ENCODE measurements at regions not wholly inside any gene's neighbourhood (a gene's known extent, or its start where the extent isn't known, plus 50 kb on each side); places are given as distances from the start of the nearest gene placed in this dataset.
"Not testable (repeated sequence)": the region's sequence is repeated elsewhere in the genome, so short reads cannot be mapped to it uniquely, and the experiment has no call there.

DNA sequence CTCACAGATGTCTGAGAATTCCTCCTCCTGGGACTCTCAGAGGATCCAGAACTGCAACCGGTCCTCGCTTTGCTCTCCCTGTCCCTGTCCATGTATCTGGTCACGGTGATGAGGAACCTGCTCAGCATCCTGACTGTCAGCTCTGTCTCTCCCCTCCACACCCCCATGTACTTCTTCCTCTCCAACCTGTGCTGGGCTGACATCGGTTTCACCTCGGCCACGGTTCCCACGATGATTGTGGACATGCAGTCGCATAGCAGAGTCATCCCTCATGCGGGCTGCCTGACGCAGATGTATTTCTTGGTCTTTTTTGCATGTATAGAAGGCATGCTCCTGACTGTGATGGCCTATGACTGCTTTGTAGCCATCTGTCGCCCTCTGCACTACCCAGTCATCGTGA lies 68.7 kb downstream of the DEFB131A start:
- H3K18ac ChIP-seq (ENCODE audit: extremely low read depth, low read length); H2BK15ac ChIP-seq (ENCODE audit: low read length); H3K56ac ChIP-seq (replicated peaks; ENCODE audit: insufficient read length, low read depth, low read length); H3K79me2 ChIP-seq (ENCODE audit: control insufficient read depth in 1 of 2, insufficient read depth in 2 of 2, low read length in 2 of 2); CTCF ChIA-PET (ENCODE audit: partially characterized antibody); DNase-seq (ENCODE audit: low read depth in 1 of 2, low spot score in 2 of 2); H2BK120ac ChIP-seq (replicated peaks; ENCODE audit: low read depth, low read length); H4K8ac ChIP-seq (ENCODE audit: extremely low read depth, insufficient read depth, low read length); H4K20me1 ChIP-seq (replicated peaks in 1 of 2; ENCODE audit: control insufficient read depth in 1 of 2, insufficient read depth in 2 of 2, low read length in 2 of 2); H3K9ac ChIP-seq (replicated peaks in 1 of 4; ENCODE audit: extremely low read depth in 1 of 4, low read depth in 3 of 4, low read length in 3 of 4); H3K14ac ChIP-seq (ENCODE audit: insufficient read length); H3K9me3 ChIP-seq (ENCODE audit: insufficient read depth in 2 of 2, low read depth in 1 of 2, low read length in 1 of 2); POLR2A ChIA-PET (ENCODE audit: partially characterized antibody); H3K23me2 ChIP-seq (ENCODE audit: low read depth, low read length); H3K23ac ChIP-seq (ENCODE audit: insufficient read length); H2AFZ ChIP-seq (ENCODE audit: low read length); H2BK5ac ChIP-seq (ENCODE audit: low read depth, low read length); H2AK5ac ChIP-seq (ENCODE audit: low read depth, low read length); H2BK12ac ChIP-seq (ENCODE audit: low read depth, low read length); FAIRE-seq; H3K4me2 ChIP-seq (ENCODE audit: insufficient read depth in 1 of 2, low read depth in 2 of 2, low read length in 2 of 2); H3K27ac ChIP-seq (ENCODE audit: low read depth, low read length); H3K4ac ChIP-seq (replicated peaks; ENCODE audit: insufficient read length, low read depth, low read length); H3K36me3 ChIP-seq (ENCODE audit: control insufficient read depth in 2 of 4, insufficient read depth in 4 of 4, low read length in 3 of 4); H2BK20ac ChIP-seq (ENCODE audit: low read length); H3K79me1 ChIP-seq (ENCODE audit: low read depth, low read length); H3K4me1 ChIP-seq (replicated peaks in 1 of 4; ENCODE audit: control insufficient read depth in 3 of 4, insufficient read depth in 4 of 4, low read length in 3 of 4); H3K27me3 ChIP-seq (replicated peaks in 1 of 4; ENCODE audit: control insufficient read depth in 3 of 4, extremely low read depth in 1 of 4, insufficient read depth in 3 of 4, low read length in 3 of 4); H4K5ac ChIP-seq (ENCODE audit: insufficient read length, low read depth, low read length); H4K91ac ChIP-seq (replicated peaks; ENCODE audit: insufficient read length, low read length); H3K4me3 ChIP-seq (ENCODE audit: extremely low read depth in 1 of 4, insufficient read depth in 2 of 4, low read depth in 3 of 4, low read length in 4 of 4): not testable (repeated sequence)
- WGBS, 2 experiments (ENCODE audit: extremely low coverage in 1 of 2, insufficient coverage in 1 of 2, insufficient read length in 1 of 2, insufficient replicate concordance in 2 of 2, low coverage in 1 of 2, low lambda C conversion rate in 2 of 2, missing lambda C conversion rate in 1 of 2), result 85% methylated on average over 10 of the region's 12 CpGs; no CpG with 5 or more reads in 1 of the 2 experiments

DNA sequence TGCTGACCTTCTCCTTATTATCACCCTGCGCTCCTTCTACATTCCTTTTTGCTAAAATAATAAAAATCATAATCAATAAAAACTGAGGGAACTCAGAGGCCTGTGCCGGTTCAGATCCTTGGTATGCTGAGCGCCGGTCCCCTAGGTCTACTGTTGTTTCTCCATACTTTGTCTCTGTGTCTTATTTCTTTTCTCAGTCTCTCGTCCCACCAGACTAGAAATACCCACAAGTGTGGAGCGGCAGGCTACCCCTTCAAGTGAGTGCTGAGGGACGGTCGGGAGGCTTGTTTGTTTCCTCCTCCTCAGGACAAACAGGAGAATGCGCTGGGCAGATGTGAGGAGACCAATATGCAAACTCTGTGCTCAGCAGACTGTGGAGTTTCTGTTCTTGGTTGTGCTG lies 75.4 kb downstream of the DEFB131A start:
- H4K8ac ChIP-seq (ENCODE audit: extremely low read depth, insufficient read depth, low read length); H3K14ac ChIP-seq (ENCODE audit: insufficient read length); H2BK12ac ChIP-seq (ENCODE audit: low read depth, low read length); H4K5ac ChIP-seq (ENCODE audit: insufficient read length, low read depth, low read length); H2BK15ac ChIP-seq (ENCODE audit: low read length); H2BK120ac ChIP-seq (replicated peaks; ENCODE audit: low read depth, low read length); CTCF ChIA-PET (ENCODE audit: partially characterized antibody); H3K4ac ChIP-seq (replicated peaks; ENCODE audit: insufficient read length, low read depth, low read length); FAIRE-seq; H3K4me3 ChIP-seq (ENCODE audit: extremely low read depth in 1 of 4, insufficient read depth in 2 of 4, low read depth in 3 of 4, low read length in 4 of 4); H3K27me3 ChIP-seq (replicated peaks in 1 of 4; ENCODE audit: control insufficient read depth in 3 of 4, extremely low read depth in 1 of 4, insufficient read depth in 3 of 4, low read length in 3 of 4); H3K9me3 ChIP-seq (ENCODE audit: insufficient read depth in 2 of 2, low read depth in 1 of 2, low read length in 1 of 2); H3K27ac ChIP-seq (ENCODE audit: low read depth, low read length); POLR2A ChIA-PET (ENCODE audit: partially characterized antibody); H2BK5ac ChIP-seq (ENCODE audit: low read depth, low read length); H3K4me2 ChIP-seq (ENCODE audit: insufficient read depth in 1 of 2, low read depth in 2 of 2, low read length in 2 of 2); H2BK20ac ChIP-seq (ENCODE audit: low read length); H3K79me1 ChIP-seq (ENCODE audit: low read depth, low read length); H2AFZ ChIP-seq (ENCODE audit: low read length); H3K56ac ChIP-seq (replicated peaks; ENCODE audit: insufficient read length, low read depth, low read length); H3K79me2 ChIP-seq (ENCODE audit: control insufficient read depth in 1 of 2, insufficient read depth in 2 of 2, low read length in 2 of 2); H3K4me1 ChIP-seq (replicated peaks in 1 of 4; ENCODE audit: control insufficient read depth in 3 of 4, insufficient read depth in 4 of 4, low read length in 3 of 4); H4K20me1 ChIP-seq (replicated peaks in 1 of 2; ENCODE audit: control insufficient read depth in 1 of 2, insufficient read depth in 2 of 2, low read length in 2 of 2); H3K9ac ChIP-seq (replicated peaks in 1 of 4; ENCODE audit: extremely low read depth in 1 of 4, low read depth in 3 of 4, low read length in 3 of 4); H3K36me3 ChIP-seq (ENCODE audit: control insufficient read depth in 2 of 4, insufficient read depth in 4 of 4, low read length in 3 of 4); H3K23ac ChIP-seq (ENCODE audit: insufficient read length); H3K18ac ChIP-seq (ENCODE audit: extremely low read depth, low read length); H3K23me2 ChIP-seq (ENCODE audit: low read depth, low read length); DNase-seq (ENCODE audit: low read depth in 1 of 2, low spot score in 2 of 2); H2AK5ac ChIP-seq (ENCODE audit: low read depth, low read length); H4K91ac ChIP-seq (replicated peaks; ENCODE audit: insufficient read length, low read length): not testable (repeated sequence)
- WGBS, 2 experiments (ENCODE audit: extremely low coverage in 1 of 2, insufficient coverage in 1 of 2, insufficient read length in 1 of 2, insufficient replicate concordance in 2 of 2, low coverage in 1 of 2, low lambda C conversion rate in 2 of 2, missing lambda C conversion rate in 1 of 2), result 87% methylated on average over 7 of the region's 9 CpGs; no CpG with 5 or more reads in 1 of the 2 experiments

Data from H1 (cell line).